Tibial nerve (tissue), 4 donors: ENCODE measurements at regions not wholly inside any gene's neighbourhood (a gene's known extent, or its start where the extent isn't known, plus 50 kb on each side); places are given as distances from the start of the nearest gene placed in this dataset.
"Not testable (repeated sequence)": the region's sequence is repeated elsewhere in the genome, so short reads cannot be mapped to it uniquely, and the experiment has no call there.

ENCODE experiments used
- DNase-seq, 2 donors: peaks; one replicate each; pipeline ENCODE4 v3.0.0-alpha.2; 2019; ENCODE audit warnings: low spot score in 2 of 2
- H3K27ac ChIP-seq, 4 donors: fragments of 200-600 bp; sonication (generic) in 3 of 4; one replicate each; pipeline ENCODE4 v1.5.1; 2017 to 2019; ENCODE audit warnings: mild to moderate bottlenecking in 1 of 4
- H3K27me3 ChIP-seq, 2 donors: fragments of 200-600 bp; sonication (generic) in 1 of 2; one replicate each; pipeline versions ENCODE4 v1.5.1 to v1.6.0; 2017 to 2019
- H3K36me3 ChIP-seq, 3 donors: fragments of 200-600 bp; sonication (generic); one replicate each; pipeline ENCODE4 v1.5.1; 2018 to 2019
- H3K4me1 ChIP-seq, 4 donors: fragments of 200-600 bp; sonication (generic) in 3 of 4; one replicate each; pipeline ENCODE4 v1.5.1; 2017 to 2019
- H3K4me3 ChIP-seq, 4 donors: fragments of 200-600 bp; sonication (generic) in 3 of 4; one replicate each; pipeline ENCODE4 v1.5.1; 2017 to 2019; ENCODE audit warnings: mild to moderate bottlenecking in 1 of 4, moderate library complexity in 1 of 4
- H3K9me3 ChIP-seq, 4 donors: fragments of 200-600 bp; sonication (generic) in 3 of 4; one replicate each; pipeline ENCODE4 v1.5.1; 2017 to 2019
- EP300 ChIP-seq, 2 donors: sonication (generic); formaldehyde crosslinking; IDR thresholded peaks; one replicate each; pipeline ENCODE4 v1.6.1; 2017; ENCODE audit warnings: antibody characterized with exemption in 2 of 2, mild to moderate bottlenecking in 1 of 2
- POLR2A ChIP-seq, 2 donors: fragments of 450-650 bp; IDR thresholded peaks; one replicate each; pipeline ENCODE4 v1.6.1; 2017; ENCODE audit warnings: antibody characterized with exemption in 2 of 2, mild to moderate bottlenecking in 2 of 2, moderate library complexity in 2 of 2
- WGBS, 2 donors: methylation state at CpG; one replicate each; pipeline ENCODE4 v1.1.5; 2018; 5-methylcytosine and 5-hydroxymethylcytosine counted together
- TF ChIP-seq, protein P1 (sequence below), 5 experiments: fragments of 200-600 bp in 3 of 5; fragments of 450-650 bp in 2 of 5; sonication (generic) in 3 of 5; IDR thresholded peaks; one replicate each; pipeline ENCODE4 v1.5.1; 2016 to 2019; ENCODE audit warnings: antibody characterized with exemption in 5 of 5, mild to moderate bottlenecking in 3 of 5, moderate library complexity in 2 of 5

- no peaks in the 10 kb centered on the region for H3K27me3 ChIP-seq
- TF ChIP-seq, protein P1, sequence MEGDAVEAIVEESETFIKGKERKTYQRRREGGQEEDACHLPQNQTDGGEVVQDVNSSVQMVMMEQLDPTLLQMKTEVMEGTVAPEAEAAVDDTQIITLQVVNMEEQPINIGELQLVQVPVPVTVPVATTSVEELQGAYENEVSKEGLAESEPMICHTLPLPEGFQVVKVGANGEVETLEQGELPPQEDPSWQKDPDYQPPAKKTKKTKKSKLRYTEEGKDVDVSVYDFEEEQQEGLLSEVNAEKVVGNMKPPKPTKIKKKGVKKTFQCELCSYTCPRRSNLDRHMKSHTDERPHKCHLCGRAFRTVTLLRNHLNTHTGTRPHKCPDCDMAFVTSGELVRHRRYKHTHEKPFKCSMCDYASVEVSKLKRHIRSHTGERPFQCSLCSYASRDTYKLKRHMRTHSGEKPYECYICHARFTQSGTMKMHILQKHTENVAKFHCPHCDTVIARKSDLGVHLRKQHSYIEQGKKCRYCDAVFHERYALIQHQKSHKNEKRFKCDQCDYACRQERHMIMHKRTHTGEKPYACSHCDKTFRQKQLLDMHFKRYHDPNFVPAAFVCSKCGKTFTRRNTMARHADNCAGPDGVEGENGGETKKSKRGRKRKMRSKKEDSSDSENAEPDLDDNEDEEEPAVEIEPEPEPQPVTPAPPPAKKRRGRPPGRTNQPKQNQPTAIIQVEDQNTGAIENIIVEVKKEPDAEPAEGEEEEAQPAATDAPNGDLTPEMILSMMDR (IDR thresholded peaks at IDR 0.05) = no peak
- TF ChIP-seq POLR2A (IDR thresholded peaks at IDR 0.05) (no peak), EP300 (IDR thresholded peaks at IDR 0.05) (no peak)
- H3K9me3 ChIP-seq = no peaks in the 10 kb centered on the region
- no peaks in the 10 kb centered on the region for H3K36me3 ChIP-seq
- H3K4me1 ChIP-seq = peaks cover 0 to 7% (median 0%) of the 10 kb centered on the region in 4 donors
- no peak overlapping the region for H3K27ac ChIP-seq
- no peak overlapping the region for H3K4me3 ChIP-seq
- no peak for DNase-seq
- WGBS, 2 donors = 19 to 28% methylated on average over 1 of the region's 1 CpG
Observed at GRCh38 chr5:32534041-32534440, 51.3 kb upstream of the SUB1 start.

GRCh38 chr5:32531885-32532520, 53.4 kb upstream of the SUB1 start:
- 50 to 56% methylated on average over 8 of the region's 8 CpGs for WGBS, 2 donors

GRCh38 chr5:32527321-32527720, 58.0 kb upstream of the SUB1 start:
- WGBS, 2 donors = 87 to 93% methylated on average over 3 of the region's 3 CpGs
- not testable (repeated sequence) for H3K27me3 ChIP-seq

More at GRCh38 chr5:32531885-32532520, 53.4 kb upstream of the SUB1 start:
- DNase-seq = no peak
- TF ChIP-seq EP300 (IDR thresholded peaks at IDR 0.05) = no peak
- TF ChIP-seq, protein P1 (IDR thresholded peaks at IDR 0.05) = no peak
- TF ChIP-seq POLR2A (IDR thresholded peaks at IDR 0.05) = no peak
- no peaks in the 10 kb centered on the region for H3K36me3 ChIP-seq
- H3K4me3 ChIP-seq = peak overlapping the region in 1 of 4 donors; percentile 12
- H3K27ac ChIP-seq = no peak overlapping the region
- peaks cover 0 to 7% (median 0%) of the 10 kb centered on the region in 4 donors for H3K4me1 ChIP-seq
- H3K9me3 ChIP-seq = no peaks in the 10 kb centered on the region
- H3K27me3 ChIP-seq = no peaks in the 10 kb centered on the region

GRCh38 chr5:32526810-32527209, 58.5 kb upstream of the SUB1 start:
- H3K4me3 ChIP-seq = no peak overlapping the region
- TF ChIP-seq, protein P1 (IDR thresholded peaks at IDR 0.05) = no peak
- TF ChIP-seq POLR2A (IDR thresholded peaks at IDR 0.05) = no peak
- no peak for TF ChIP-seq EP300 (IDR thresholded peaks at IDR 0.05)
- no peak for DNase-seq
- no peaks in the 10 kb centered on the region for H3K27me3 ChIP-seq
- no peaks in the 10 kb centered on the region for H3K36me3 ChIP-seq
- peaks cover 0 to 7% (median 0%) of the 10 kb centered on the region in 4 donors for H3K4me1 ChIP-seq
- H3K27ac ChIP-seq = no peak overlapping the region
- H3K9me3 ChIP-seq = no peaks in the 10 kb centered on the region
- 52 to 57% methylated on average over 1 of the region's 1 CpG for WGBS, 2 donors

More at GRCh38 chr5:32527321-32527720, 58.0 kb upstream of the SUB1 start:
- not testable (repeated sequence) for H3K36me3 ChIP-seq, H3K4me3 ChIP-seq, DNase-seq, H3K9me3 ChIP-seq, H3K4me1 ChIP-seq, H3K27ac ChIP-seq

DNA sequence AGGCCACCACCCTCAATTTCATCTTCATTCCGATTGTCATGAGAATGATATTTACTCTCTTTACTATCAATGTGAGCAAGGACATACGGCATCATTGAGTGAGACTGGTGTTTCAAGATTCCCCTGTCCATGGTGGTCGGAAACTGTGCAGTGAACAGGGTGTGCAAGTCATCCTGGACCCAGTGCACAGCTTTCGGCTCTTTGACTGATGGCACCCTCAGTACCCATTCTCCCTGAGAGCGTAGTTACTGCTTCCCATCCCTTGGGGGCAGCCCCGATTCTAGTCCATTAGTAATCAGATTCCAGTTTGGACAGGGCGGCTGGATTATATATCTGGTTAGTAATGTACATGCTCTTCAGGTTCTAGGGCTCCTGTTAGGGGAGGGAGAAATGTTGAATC, 61.7 kb upstream of the SUB1 start:
- H3K27ac ChIP-seq = no peak overlapping the region
- TF ChIP-seq, protein P1 (IDR thresholded peaks at IDR 0.05) = no peak
- no peaks in the 10 kb centered on the region for H3K4me1 ChIP-seq
- WGBS, 2 donors = 85 to 90% methylated on average over 7 of the region's 7 CpGs
- no peaks in the 10 kb centered on the region for H3K36me3 ChIP-seq
- no peak overlapping the region for H3K4me3 ChIP-seq
- no peak for DNase-seq
- no peaks in the 10 kb centered on the region for H3K27me3 ChIP-seq
- H3K9me3 ChIP-seq = no peaks in the 10 kb centered on the region
